HPDE6-E6E7 (cell line): ENCODE measurements at regions not wholly inside any gene's neighbourhood (a gene's known extent, or its start where the extent isn't known, plus 50 kb on each side); places are given as distances from the start of the nearest gene placed in this dataset.

ENCODE experiments used
- DNase-seq: peaks from one replicate; pipeline ENCODE4 v3.0.0; 2011; ENCODE audit warnings: missing footprints; ENCODE audit errors: extremely low spot score

DNA sequence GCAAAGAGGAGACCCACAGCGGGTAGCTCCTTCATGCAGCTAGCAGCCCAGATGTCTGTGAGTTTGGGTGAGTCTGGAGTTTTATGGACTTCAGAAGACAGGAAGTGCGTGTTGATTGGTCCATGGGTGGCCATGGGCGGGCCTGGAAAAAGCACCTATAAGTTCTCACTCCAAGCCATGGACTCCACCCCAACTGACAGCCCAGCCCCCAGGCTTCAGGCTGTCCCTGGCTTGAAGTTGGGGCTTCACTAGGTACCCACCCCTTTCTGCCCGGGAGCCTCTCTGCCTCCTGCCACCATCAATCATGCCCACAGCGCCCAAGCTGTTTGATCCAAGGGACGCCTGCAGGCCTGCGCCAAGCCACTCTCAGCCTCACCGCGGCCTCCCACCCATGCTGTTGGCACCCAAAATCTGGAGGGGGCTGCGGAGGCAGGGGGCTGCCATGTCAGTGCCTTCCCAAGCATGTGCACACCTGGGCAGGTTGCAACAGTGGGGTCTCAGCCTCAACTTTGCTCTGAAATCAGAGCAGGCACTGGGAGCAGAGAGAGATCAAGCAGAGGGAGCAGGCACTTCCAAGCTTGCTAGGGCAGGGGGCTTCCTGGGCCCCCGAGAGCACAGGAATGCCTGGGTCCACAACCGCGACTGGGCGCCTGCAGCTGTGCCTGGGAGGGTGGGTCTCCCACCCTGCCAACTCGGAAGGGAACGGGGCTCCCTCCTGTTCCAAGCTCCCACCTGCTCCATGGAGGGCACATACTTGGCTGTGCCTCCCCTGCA lies 1503.7 kb downstream of the CDH11 start:
- DNase-seq = no peak

DNA sequence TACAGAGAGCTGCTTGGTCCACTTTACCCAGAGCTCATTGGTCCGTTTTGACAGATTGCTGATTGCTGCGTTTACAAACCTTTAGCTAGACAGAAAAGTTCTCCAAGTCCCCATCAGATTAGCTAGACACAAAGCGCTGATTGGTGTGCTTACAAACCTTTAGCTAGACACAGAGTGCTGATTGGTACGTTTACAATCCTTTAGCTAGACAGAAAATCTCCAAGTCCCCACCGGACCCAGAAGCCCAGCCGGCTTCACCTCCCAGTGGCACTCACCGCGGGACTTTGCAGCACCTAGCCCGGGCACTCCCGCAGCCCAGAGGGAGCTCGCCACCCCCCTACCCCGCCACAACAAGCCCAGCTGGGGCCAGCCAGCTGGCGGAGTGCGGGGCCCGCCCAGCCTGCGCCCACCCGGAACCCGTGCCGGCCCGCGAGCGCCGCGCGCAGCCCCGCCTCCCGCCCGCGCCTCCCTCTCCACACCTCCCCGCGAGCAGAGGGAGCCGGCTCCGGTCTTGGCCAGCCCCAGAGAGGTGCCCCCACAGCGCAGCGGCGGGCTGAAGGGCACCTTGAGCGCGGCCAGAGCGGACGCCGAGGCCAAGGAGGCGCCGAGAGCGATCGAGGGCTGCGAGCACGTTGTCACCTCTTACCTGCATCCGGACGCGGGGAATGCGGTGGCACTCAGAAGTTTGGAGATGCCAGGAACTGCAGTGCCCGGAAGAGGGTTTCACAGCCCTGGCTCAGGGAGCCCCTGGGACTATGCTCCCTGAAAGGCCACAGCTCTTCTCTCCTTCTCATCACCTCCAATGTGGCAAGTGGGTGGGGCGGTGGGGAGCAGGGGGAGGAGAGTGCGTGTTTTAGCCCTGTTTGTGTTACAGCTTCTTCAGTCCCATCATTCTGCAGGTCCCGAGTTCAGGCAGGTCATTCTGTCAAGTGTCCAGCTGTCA lies 1504.5 kb downstream of the CDH11 start:
- no peak for DNase-seq

DNA sequence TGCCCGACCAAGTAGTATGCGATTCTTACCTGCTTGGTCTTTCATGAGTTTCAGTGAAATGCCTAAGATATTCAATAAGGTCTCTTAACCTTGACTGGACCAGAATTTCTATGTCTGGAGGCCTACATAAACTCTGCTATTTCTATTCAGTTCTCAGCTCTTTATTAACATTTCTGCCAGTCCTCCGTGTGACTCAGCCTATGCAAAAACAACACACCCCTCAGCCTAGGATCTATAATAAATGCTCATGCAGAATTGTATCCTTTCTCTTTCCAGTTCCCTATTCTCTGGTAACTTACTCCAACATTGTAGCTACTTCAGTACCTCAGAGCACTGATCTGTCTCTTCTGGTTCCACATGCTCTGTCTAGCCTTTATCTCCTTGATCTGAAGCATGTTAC lies 1507.4 kb downstream of the CDH11 start:
- DNase-seq = no peak

DNA sequence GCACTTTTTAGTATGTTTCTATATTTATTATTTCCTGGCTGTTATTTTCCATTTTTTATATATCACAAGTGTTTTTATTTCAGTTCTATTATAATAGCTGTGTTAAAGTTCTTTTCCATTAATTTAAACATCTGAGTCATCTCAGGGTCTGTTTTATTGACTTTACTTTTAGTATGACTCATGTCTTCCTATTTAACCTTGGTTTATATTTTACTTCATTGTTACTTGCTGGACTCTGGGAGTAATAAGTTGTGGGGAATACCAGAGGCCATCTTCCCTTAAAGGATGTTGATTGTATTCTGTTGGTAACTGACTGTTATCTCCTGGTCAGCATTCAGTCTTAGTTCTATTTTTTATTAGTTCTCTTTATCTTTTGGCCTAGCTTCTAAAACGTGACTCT lies 1508.2 kb downstream of the CDH11 start:
- peak; percentile 33 for DNase-seq

DNA sequence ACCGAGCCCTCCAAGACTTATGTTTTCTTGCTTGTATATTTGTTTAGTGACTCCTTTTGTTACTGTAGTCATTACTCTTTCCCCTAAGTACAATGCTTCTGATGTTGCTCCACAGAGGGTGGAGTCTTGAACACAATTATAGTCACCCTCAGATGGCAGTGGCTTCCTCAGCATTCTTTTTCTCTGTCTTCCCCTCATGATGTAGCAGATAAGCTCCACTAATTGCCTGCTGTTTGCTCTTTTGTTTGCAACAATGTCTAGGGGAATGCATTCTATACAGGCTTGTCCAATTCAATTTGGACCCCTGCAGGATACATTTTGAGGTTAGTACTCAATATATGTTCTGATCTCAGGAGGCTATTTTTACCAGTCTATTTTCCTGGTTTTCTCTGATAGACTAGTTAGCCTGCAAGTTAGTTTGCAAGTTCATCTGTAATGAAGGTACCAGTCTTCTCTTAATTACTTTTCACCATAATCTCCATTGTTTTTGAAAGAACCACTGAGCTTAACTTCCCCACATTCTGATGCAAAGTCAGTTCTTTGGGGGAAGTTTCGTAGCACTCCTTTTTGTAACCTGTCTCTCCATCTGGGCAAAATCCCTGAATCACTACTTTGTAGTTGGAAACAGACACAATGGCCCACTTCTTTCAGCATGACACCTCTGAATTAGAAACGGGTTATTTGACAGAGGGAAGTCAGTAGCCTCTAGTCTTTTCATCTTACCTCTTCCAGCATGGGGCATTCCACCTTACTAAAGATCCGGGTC lies 1509.2 kb downstream of the CDH11 start:
- no peak for DNase-seq

DNA sequence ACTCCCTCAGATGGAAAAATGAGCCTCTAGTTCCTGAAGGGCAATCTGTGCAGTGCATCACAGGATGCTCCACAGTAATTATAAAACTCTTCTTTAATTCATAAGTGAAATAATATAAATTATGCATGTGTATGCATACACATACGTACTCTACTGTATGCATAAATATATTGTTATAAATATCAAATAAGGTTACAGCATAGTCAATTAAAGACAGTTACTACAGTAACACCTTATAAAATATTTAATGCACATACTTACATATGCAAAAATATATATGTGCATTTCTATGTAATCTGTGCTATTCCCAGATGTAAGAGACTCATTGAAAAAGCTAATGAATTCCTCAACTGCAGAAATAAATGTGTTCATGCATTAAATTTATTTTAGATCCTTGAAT lies 1515.1 kb downstream of the CDH11 start:
- DNase-seq = no peak

DNA sequence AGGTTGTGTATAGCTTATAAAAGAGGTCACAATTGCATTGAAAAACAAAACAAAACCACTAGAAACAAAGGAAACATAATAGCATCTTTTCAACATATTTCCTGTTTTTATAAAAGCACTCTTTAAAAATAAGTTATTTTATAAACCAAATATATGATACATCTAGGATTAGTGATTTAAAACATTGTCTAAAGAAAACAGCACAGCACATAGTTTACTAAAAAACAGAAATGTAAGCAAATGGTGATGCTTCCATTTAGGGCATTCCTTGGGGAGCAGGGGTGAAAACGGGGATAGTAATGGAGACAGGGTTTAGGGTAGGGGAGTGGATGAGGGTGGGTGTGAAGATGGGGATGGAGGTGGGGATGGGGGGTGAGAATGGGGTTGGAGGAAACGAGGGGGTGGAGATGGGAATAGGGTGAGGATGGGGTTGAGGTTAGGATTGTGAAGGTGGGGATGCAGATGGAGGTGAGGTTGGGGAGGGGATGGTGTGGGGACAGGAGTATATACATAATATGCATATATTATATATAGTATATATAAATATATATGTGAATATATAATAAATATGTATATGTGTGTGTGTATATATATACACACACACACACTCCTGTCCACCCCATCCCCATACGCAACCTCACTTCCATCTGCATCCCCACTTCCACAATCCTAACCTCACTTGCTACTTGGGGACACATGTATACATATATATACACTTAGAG lies 1519.5 kb downstream of the CDH11 start:
- no peak for DNase-seq

DNA sequence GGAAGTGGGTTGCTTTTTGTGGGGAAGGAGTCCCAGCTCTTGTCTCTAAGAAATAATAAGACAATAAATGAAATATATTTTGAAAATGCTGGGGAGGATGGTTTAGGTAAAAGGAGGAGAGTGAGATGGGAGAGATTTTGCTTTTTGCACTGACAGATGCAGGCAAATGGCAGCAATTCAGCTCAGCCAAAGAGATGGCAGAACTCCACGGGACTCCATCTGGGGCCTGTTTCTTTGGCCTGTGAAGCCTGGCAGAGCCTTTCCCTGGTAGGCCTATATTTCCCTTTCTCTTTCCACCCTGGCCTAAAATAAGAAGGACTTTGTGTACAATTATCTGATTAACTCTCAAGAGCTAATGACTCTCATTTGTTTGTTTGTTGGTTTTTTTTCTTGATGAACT lies 1525.1 kb downstream of the CDH11 start:
- DNase-seq = no peak

DNA sequence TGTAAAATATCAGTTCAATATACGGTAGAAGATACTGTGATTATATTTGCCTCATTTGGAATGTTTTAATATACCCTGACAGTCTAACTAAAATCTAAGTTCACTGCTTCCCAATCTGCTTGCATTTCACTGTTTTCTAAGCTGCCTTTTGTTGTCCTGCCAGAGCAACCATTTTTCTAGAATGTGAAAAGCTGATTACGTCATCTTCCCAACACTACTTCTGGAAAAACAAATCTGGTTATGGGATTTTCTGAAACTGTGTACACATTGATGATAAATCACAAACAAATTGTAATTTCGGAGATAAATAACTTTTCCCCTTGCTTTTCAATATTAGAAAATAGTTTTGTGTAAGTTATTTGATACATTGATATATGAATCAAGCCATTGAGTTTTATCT lies 1529.0 kb downstream of the CDH11 start:
- no peak for DNase-seq

DNA sequence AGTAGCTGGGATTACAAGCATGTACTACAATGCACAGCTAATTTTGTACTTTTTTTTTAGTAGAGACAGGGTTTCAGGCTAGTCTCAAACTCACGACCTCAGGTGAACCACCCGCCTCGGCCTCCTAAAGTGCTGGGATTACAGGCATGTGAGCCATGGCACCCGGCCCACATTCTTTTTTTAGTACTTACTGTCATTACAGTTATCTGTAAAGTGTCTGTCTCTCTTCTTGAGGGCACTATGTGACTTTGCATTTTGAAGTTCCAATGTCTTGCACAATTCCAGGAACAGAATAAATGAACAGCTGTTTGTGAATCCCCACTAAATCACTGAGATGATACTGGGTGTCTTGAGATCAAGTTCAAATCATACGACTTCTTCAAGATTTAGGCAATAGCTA lies 1540.3 kb downstream of the CDH11 start:
- no peak for DNase-seq

DNA sequence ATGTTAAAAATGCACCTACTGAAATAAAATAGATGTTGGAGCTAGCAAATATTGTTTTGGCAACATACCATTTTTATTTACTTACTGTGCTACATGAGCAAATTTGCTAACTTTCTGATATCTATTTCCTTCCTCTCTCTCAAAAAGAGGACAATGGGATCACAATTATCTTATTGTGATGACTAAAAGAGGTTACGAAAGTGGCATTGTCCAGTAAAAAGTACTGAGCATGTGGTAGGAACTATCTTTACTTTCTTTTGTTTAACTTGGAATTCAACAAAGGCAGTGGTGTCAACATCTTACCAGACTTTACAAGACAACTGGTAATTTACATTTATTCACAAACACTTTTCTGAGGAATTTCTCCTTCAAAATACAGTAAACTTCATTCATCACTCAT lies 1542.6 kb upstream of the CDH8 start:
- DNase-seq = no peak

DNA sequence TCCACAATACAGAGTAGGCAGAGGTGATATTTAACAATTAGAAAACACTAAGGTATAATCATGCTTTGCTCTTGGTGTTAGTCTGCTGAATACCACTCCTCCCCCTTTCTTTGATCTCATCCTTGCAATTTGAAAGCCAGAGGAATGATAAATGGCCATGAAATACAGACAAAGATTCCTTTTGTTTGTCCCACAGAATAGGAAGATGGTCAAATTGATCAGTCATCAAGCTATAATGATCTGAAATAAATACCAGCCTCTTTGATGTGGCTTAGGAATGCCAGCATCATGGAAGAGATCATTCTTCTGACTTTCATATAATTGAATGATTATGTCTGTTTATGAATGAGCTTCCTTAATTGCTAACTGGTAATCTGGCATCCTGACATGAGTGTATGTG lies 1541.7 kb upstream of the CDH8 start:
- no peak for DNase-seq

DNA sequence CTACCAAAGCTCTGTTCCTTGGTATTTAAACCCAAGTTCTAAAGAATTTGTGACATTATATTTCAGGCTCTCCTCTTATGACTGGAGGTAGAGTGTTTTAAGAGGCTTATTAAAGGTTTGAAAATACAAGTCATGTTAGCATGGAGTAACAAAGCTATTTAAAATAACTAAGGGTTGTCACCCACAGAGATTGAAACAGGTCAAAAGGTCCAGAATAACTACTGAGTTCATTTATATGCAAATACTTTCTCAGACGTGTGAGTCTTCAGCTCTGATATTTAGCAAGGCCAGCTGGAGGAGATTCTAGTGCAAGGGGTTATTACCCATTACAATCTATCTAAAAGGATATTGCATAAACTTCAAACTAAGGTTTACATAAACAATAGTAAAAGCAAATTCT lies 1538.8 kb upstream of the CDH8 start:
- no peak for DNase-seq

DNA sequence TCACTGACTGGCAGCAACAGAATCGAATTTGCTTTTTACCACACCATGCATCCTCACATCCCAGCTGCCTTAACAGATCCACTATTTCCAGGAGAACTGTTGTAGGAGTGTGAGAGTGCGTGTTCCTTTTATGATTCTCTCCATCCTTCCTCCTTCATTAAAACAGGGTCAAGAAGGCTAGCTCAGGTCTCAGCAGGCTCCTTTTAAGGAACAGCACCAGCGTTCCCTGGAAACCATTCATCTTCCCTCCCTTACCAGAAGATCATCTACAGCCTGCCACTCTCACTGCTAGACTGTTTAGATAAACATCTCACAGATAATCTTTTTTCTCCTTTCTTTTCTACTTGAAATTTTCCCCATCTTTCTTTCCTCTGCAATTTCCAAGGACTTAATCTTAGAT lies 1531.9 kb upstream of the CDH8 start:
- no peak for DNase-seq

DNA sequence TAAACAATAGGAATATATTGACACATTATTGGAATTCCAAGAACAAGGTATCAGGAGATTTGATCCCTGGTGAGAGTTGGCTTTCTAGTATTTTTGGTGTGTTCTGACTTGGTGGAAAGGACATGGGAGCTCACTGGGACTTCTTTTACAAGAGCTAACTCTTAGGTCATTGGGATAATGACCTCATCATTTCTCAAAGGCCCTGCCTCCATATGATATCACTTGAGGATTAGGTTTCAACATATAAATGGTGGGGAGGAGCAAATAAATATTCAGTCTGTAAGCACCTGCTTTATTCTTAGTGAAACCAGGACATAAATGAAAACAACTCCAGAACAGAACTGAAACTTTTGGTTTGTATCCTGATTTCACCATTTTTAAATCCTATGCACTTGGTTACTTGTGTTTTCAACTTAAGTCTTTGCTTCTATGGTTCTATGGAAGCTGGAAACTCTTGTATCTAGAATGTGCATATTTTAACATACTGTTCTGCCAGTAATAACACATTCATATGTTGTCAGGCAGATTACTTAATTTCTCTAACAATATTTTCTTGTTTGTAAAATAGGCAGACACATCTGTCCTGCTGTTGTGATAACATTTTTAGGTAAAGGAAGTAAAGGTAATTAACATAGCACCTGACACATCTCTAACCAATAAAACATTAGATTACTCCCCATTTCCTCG lies 1527.7 kb upstream of the CDH8 start:
- no peak for DNase-seq

DNA sequence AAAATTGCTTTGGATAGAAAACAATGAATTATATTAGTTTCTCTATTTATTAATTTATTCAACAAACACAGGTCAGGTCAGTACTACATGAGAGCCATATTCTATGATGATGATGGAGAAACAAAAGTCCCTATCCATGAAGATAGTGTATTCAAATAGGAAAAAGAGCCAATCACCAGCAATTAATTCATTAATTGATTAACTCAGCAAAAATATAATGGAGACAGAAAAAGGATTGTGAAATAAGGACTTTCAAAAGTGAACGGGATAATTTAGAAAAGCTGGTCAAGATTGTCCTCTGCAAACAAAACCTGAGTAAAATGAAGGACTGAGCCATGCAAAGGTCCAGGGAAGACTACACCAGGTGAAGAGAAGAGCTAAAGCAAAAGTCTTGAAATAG lies 1517.7 kb upstream of the CDH8 start:
- DNase-seq = no peak

DNA sequence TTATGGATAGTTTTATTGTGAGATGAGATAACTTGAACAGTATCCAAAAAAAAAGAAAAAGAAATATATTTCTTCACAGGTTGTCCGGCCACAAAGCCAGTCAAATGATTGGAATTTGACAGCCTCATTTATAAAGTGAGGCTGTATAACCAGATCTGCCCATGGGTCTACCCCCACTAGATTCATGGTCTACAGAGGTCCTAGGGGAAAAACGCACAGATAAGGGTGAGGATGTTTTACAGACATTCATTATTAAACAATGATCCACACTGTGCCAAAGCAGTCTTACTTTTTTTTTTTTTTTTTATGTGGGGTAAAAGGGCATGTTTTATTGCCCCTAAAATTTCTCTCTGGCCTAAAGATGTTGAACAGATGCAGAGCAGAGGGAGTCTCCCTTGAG lies 1503.0 kb upstream of the CDH8 start:
- DNase-seq = no peak

DNA sequence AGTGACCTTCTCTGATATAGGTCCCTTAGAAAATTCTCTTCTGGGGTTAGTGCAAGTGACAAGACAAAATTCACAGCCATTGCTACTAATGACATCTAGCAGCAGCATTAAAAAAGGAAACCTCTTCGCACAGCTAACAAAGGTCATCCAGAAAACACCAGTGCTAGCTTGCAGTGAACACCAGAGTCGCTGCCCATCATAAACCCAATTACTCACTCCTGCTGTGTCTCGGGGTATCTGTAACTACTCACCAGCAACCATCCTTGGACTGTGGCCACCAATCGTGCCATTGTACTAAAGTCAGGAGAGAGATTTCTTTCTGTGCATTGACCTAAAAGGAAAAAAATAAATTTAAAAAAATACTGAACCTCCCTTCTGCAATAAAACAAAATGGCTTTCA lies 1494.7 kb upstream of the CDH8 start:
- DNase-seq = no peak

DNA sequence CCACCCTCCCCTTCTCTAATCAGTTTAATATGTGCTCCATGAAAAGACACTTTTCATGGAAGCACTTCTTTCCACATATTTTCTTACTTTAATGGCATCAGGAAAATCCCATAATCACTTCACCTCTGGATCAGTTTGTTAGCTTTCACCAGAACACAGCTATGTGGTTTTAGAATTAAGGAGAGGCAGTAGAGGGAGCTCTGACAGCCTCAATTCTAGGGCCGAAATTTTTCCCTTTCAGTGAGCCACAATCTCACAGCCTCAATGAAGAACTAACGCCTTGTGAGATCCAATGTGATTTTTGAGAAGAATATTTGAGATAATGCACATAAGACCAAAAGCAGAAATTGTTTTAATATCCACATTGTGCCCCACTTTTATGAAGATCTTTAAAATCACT lies 1494.0 kb upstream of the CDH8 start:
- DNase-seq = no peak

DNA sequence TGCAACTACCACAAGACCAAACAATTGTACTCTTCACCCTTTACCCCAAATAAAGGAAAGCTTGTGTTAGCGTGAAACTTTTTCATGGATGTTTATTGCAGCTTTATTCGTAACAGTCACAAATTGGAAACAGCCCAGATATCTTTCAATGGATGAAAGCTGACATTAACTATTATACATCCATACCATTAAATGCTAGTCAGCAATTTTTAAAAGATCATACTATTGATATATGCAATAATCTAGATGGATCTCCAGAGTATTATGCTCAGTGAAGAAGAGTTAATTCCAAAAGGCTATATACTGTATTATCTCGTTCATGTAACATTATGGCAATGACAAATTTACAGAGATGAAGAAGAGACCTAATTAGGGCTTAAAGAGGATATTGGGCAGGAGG lies 1491.2 kb upstream of the CDH8 start:
- DNase-seq = no peak

DNA sequence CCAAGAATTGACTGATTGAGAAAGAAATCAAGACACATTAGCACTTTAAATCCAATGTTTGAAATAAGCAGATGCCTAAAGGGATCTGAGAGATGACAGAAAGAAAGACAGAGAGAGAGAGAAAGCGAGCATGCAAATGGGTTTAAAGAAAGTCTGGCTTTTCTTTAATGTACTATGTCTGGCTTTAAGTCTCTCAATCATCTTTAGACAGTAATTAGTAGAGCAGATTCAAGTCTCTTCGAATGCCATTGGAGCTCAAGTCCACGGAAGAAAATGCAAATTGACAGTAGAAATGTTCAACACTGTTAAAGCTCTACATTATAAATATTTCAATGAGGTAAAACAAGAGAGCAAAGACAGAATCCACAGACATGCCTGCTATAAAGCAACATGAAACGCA lies 1480.2 kb upstream of the CDH8 start:
- DNase-seq = no peak
